Cardiac muscle cell (in vitro differentiated cells and primary cell): ENCODE measurements at regions not wholly inside any gene's neighbourhood (a gene's known extent, or its start where the extent isn't known, plus 50 kb on each side); places are given as distances from the start of the nearest gene placed in this dataset.

Experiments
- DNase-seq, 2 donors: peaks; one replicate each; pipeline versions ENCODE4 v3.0.0 to v3.0.0-alpha.2; 2010 to 2017; ENCODE audit warnings: low read depth in 1 of 2, low spot score in 1 of 2
- H3K27ac ChIP-seq: fragments of 200-600 bp; sonication (generic); 2 replicates; pipeline ENCODE4 v1.5.1; 2016
- H3K27me3 ChIP-seq: fragments of 200-600 bp; sonication (generic); 2 replicates; pipeline ENCODE4 v1.6.0; 2016; ENCODE audit warnings: control low read depth
- H3K36me3 ChIP-seq: fragments of 200-600 bp; sonication (generic); 2 replicates; pipeline ENCODE4 v1.5.1; 2016; ENCODE audit warnings: control low read depth
- H3K4me1 ChIP-seq: fragments of 200-600 bp; sonication (generic); 2 replicates; pipeline ENCODE4 v1.8.1; 2017; ENCODE audit warnings: low read depth, mild to moderate bottlenecking, mixed run types
- H3K4me3 ChIP-seq: fragments of 200-600 bp; sonication (generic); 2 replicates; pipeline ENCODE4 v1.5.1; 2016; ENCODE audit warnings: mild to moderate bottlenecking
- H3K9me3 ChIP-seq: fragments of 200-600 bp; sonication (generic); 2 replicates; pipeline ENCODE4 v1.5.1; 2017; ENCODE audit warnings: low read depth, mild to moderate bottlenecking, control low read depth
- TF ChIP-seq, protein P1 (sequence below): IDR thresholded peaks from 2 replicates; pipeline ENCODE4 v1.5.1; 2012; ENCODE audit warnings: low read depth, mild to moderate bottlenecking, low read length

DNA sequence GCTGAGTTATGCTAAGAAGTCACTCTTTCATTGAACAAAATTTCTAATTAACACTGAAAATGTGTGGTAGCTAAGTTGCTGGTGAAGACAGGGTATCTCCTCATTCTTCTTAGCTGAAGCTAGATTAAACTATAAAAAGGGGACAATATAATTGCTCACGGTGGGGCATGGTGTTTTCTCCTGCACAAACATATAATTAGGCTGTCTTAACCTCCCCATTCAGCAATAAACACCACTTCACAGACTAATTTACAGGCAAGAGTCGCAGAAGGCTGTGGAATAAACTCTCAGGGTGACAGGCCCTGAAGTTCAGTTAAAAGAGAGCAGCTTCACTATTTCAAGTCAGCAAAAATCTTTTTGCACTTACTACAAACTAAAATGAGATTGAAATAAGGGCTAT, 338.9 kb upstream of the NT5E start:
- no peak for DNase-seq
- Histone ChIP-seq H3K4me3 (no peak overlapping the region), H3K36me3 (no peaks in the 10 kb centered on the region), H3K9me3 (no peaks in the 10 kb centered on the region), H3K4me1 (no peaks in the 10 kb centered on the region), H3K27ac (no peak overlapping the region), H3K27me3 (no peaks in the 10 kb centered on the region)
- TF ChIP-seq, protein P1, sequence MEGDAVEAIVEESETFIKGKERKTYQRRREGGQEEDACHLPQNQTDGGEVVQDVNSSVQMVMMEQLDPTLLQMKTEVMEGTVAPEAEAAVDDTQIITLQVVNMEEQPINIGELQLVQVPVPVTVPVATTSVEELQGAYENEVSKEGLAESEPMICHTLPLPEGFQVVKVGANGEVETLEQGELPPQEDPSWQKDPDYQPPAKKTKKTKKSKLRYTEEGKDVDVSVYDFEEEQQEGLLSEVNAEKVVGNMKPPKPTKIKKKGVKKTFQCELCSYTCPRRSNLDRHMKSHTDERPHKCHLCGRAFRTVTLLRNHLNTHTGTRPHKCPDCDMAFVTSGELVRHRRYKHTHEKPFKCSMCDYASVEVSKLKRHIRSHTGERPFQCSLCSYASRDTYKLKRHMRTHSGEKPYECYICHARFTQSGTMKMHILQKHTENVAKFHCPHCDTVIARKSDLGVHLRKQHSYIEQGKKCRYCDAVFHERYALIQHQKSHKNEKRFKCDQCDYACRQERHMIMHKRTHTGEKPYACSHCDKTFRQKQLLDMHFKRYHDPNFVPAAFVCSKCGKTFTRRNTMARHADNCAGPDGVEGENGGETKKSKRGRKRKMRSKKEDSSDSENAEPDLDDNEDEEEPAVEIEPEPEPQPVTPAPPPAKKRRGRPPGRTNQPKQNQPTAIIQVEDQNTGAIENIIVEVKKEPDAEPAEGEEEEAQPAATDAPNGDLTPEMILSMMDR, result no peak

- H3K9me3 ChIP-seq, result no peaks in the 10 kb centered on the region
- no peak for DNase-seq
- H3K27me3 ChIP-seq, result no peaks in the 10 kb centered on the region
- no peak overlapping the region for H3K4me3 ChIP-seq
- TF ChIP-seq, protein P1, result no peak
- H3K27ac ChIP-seq, result no peak overlapping the region
- no peaks in the 10 kb centered on the region for H3K36me3 ChIP-seq
- H3K4me1 ChIP-seq, result no peaks in the 10 kb centered on the region
Measured at GRCh38 chr6:85107701-85108100, 342.2 kb upstream of the NT5E start.

DNA sequence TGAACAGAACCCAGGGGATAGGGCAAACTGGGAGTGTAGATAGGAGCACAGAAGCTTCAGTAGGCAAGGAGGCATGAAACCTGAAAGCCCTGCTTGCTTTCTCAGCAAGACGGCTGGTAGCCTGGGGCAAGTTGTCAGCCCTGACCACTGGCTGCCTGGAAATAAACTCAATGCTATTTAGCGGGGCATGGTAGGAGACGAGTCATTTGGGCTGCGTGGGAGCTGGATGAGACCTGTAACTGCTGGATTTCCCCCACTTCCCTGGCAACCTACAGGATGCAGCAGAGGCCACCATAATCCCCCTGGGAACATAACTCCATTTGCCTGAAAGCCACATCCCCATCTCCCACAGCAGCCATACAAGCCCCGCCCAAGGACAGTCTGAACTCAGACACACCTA, 332.6 kb upstream of the TBX18 start:
- no peaks in the 10 kb centered on the region for H3K27me3 ChIP-seq
- H3K4me1 ChIP-seq, result no peaks in the 10 kb centered on the region
- no peaks in the 10 kb centered on the region for H3K36me3 ChIP-seq
- H3K9me3 ChIP-seq, result no peaks in the 10 kb centered on the region
- H3K4me3 ChIP-seq, result no peak overlapping the region
- no peak for DNase-seq
- TF ChIP-seq, protein P1, result no peak
- no peak overlapping the region for H3K27ac ChIP-seq

GRCh38 chr6:85092226-85092625, 327.8 kb upstream of the TBX18 start:
- Histone ChIP-seq H3K4me1 (no peaks in the 10 kb centered on the region), H3K27me3 (no peaks in the 10 kb centered on the region), H3K36me3 (no peaks in the 10 kb centered on the region), H3K4me3 (no peak overlapping the region), H3K9me3 (no peaks in the 10 kb centered on the region), H3K27ac (no peak overlapping the region)
- TF ChIP-seq, protein P1, result no peak
- no peak for DNase-seq

- no peak for DNase-seq
- H3K9me3 ChIP-seq, result no peaks in the 10 kb centered on the region
- no peaks in the 10 kb centered on the region for H3K4me1 ChIP-seq
- H3K27ac ChIP-seq, result no peak overlapping the region
- no peak overlapping the region for H3K4me3 ChIP-seq
- H3K36me3 ChIP-seq, result no peaks in the 10 kb centered on the region
- H3K27me3 ChIP-seq, result no peaks in the 10 kb centered on the region
- TF ChIP-seq, protein P1, result no peak
Measured at GRCh38 chr6:85089255-85089654, 324.9 kb upstream of the TBX18 start.

DNA sequence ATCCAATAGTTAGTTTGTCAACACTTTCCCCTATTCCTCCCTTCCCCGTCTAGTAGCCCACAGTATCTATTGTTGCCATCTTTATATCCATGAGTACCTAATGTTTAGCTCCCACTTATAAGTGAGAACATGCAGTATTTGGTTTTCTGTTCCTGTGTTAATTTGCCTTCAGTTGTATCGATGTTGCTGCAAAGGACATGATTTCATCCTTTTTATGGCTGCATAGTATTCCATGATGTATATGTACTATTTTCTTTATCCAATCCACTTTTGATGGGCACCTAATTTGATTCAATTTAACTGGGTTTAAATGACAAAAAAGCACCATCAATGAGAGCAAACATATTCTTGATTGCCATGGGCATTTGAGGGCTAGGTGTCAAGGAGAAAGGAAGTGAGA, 321.5 kb upstream of the TBX18 start:
- H3K9me3 ChIP-seq, result no peaks in the 10 kb centered on the region
- H3K36me3 ChIP-seq, result no peaks in the 10 kb centered on the region
- DNase-seq, result no peak
- no peak overlapping the region for H3K4me3 ChIP-seq
- no peaks in the 10 kb centered on the region for H3K27me3 ChIP-seq
- H3K4me1 ChIP-seq, result no peaks in the 10 kb centered on the region
- TF ChIP-seq, protein P1, result no peak
- H3K27ac ChIP-seq, result no peak overlapping the region
